ENCODE measurements at regions not wholly inside any gene's neighbourhood (a gene's known extent, or its start where the extent isn't known, plus 50 kb on each side); places are given as distances from the start of the nearest gene placed in this dataset.

- peak; percentile 77 for DNase-seq
Measured at GRCh38 chr10:109474812-109475211, 448.5 kb downstream of the XPNPEP1 start.

GRCh38 chr10:109474261-109474660, 449.1 kb downstream of the XPNPEP1 start:
- DNase-seq: no peak

- no peak for DNase-seq
Measured at GRCh38 chr10:109467551-109467950, 455.8 kb downstream of the XPNPEP1 start.

- no peak for DNase-seq
Measured at GRCh38 chr10:109464949-109465348, 458.4 kb downstream of the XPNPEP1 start.

GRCh38 chr10:109457302-109457638, 466.0 kb downstream of the XPNPEP1 start:
- no peak for DNase-seq

- DNase-seq: peak; percentile 76
Measured at GRCh38 chr10:109456566-109457301, 466.6 kb downstream of the XPNPEP1 start.

- DNase-seq: no peak
Measured at GRCh38 chr10:109454691-109455090, 468.6 kb downstream of the XPNPEP1 start.

GRCh38 chr10:109451879-109452278, 471.4 kb downstream of the XPNPEP1 start:
- DNase-seq: no peak

GRCh38 chr10:109450702-109451101, 472.6 kb downstream of the XPNPEP1 start:
- DNase-seq: peak; percentile 89

GRCh38 chr10:109433434-109433833, 489.9 kb downstream of the XPNPEP1 start:
- DNase-seq: no peak

- DNase-seq: no peak
Measured at GRCh38 chr10:109432281-109432680, 491.0 kb downstream of the XPNPEP1 start.

GRCh38 chr10:109430799-109431198, 492.5 kb downstream of the XPNPEP1 start:
- DNase-seq: no peak

GRCh38 chr10:109430043-109430760, 493.1 kb downstream of the XPNPEP1 start:
- DNase-seq: no peak

- DNase-seq: no peak
Measured at GRCh38 chr10:109428775-109429491, 494.4 kb downstream of the XPNPEP1 start.

- no peak for DNase-seq
Measured at GRCh38 chr10:109427411-109427810, 495.9 kb downstream of the XPNPEP1 start.

- DNase-seq: no peak
Measured at GRCh38 chr10:109426987-109427386, 496.3 kb downstream of the XPNPEP1 start.

- DNase-seq: no peak
Measured at GRCh38 chr10:109418795-109419194, 504.5 kb downstream of the XPNPEP1 start.

GRCh38 chr10:109417803-109418202, 505.5 kb downstream of the XPNPEP1 start:
- no peak for DNase-seq

GRCh38 chr10:109412353-109412752, 511.0 kb downstream of the XPNPEP1 start:
- no peak for DNase-seq

- DNase-seq: no peak
Measured at GRCh38 chr10:109411917-109412316, 511.4 kb downstream of the XPNPEP1 start.

GRCh38 chr10:109405338-109405737, 518.0 kb downstream of the XPNPEP1 start:
- no peak for DNase-seq

- DNase-seq: no peak
Measured at GRCh38 chr10:109403551-109403950, 519.8 kb downstream of the XPNPEP1 start.

- DNase-seq: peak; percentile 75
Measured at GRCh38 chr10:109393425-109393824, 529.9 kb downstream of the XPNPEP1 start.

GRCh38 chr10:109386921-109387320, 536.4 kb downstream of the XPNPEP1 start:
- peak; percentile 85 for DNase-seq

All from islet precursor cell (in vitro differentiated cells).